ENCODE measurements at regions not wholly inside any gene's neighbourhood (a gene's known extent, or its start where the extent isn't known, plus 50 kb on each side); places are given as distances from the start of the nearest gene placed in this dataset.

GRCh38 chr12:91575630-91576029 is 393.0 kb upstream of the DCN start:
- no peak overlapping the region for H3K27ac ChIP-seq (ENCODE audit: low read length)
- H3K4me1 ChIP-seq (ENCODE audit: low read length), result peaks cover 16% of the 10 kb centered on the region
- no peak overlapping the region for H3K9ac ChIP-seq (ENCODE audit: low read length)
- no peak overlapping the region; the same call in 1 of the 2 replicates for H3K4me2 ChIP-seq (ENCODE audit: low read length)
- H3K79me2 ChIP-seq (ENCODE audit: low read length), result no peaks in the 10 kb centered on the region
- no peaks in the 10 kb centered on the region for H4K20me1 ChIP-seq (ENCODE audit: insufficient read depth, low read length)
- no peak overlapping the region for H3K4me3 ChIP-seq (ENCODE audit: low read length)
- TF ChIP-seq EZH2phosphoT487 (IDR thresholded peaks at IDR 0.05; ENCODE audit: low read depth), result no peak
- H3K9me3 ChIP-seq (ENCODE audit: insufficient read depth, low read length), result no peaks in the 10 kb centered on the region
- H3K27me3 ChIP-seq (ENCODE audit: low read depth, low read length), result no peaks in the 10 kb centered on the region
- H2AFZ ChIP-seq (ENCODE audit: low read depth, low read length), result no peak overlapping the region
- no peaks in the 10 kb centered on the region for H3K36me3 ChIP-seq (replicated peaks; ENCODE audit: low read depth, low read length)

- Histone ChIP-seq H2AFZ (ENCODE audit: low read depth, low read length) (peak overlapping the region; percentile 4; the same call in 1 of the 2 replicates), H3K79me2 (ENCODE audit: low read length) (no peaks in the 10 kb centered on the region), H3K4me3 (ENCODE audit: low read length) (peak overlapping the region; percentile 43), H3K36me3 (replicated peaks; ENCODE audit: low read depth, low read length) (no peaks in the 10 kb centered on the region), H3K27me3 (ENCODE audit: low read depth, low read length) (no peaks in the 10 kb centered on the region), H3K4me2 (ENCODE audit: low read length) (peak overlapping the region; percentile 45), H3K9me3 (ENCODE audit: insufficient read depth, low read length) (no peaks in the 10 kb centered on the region), H3K4me1 (ENCODE audit: low read length) (peaks cover 16% of the 10 kb centered on the region), H4K20me1 (ENCODE audit: insufficient read depth, low read length) (no peaks in the 10 kb centered on the region), H3K27ac (ENCODE audit: low read length) (no peak overlapping the region), H3K9ac (ENCODE audit: low read length) (peak overlapping the region; percentile 2; the same call in 1 of the 2 replicates)
- no peak for TF ChIP-seq EZH2phosphoT487 (IDR thresholded peaks at IDR 0.05; ENCODE audit: low read depth)
- TF ChIP-seq, protein P1, sequence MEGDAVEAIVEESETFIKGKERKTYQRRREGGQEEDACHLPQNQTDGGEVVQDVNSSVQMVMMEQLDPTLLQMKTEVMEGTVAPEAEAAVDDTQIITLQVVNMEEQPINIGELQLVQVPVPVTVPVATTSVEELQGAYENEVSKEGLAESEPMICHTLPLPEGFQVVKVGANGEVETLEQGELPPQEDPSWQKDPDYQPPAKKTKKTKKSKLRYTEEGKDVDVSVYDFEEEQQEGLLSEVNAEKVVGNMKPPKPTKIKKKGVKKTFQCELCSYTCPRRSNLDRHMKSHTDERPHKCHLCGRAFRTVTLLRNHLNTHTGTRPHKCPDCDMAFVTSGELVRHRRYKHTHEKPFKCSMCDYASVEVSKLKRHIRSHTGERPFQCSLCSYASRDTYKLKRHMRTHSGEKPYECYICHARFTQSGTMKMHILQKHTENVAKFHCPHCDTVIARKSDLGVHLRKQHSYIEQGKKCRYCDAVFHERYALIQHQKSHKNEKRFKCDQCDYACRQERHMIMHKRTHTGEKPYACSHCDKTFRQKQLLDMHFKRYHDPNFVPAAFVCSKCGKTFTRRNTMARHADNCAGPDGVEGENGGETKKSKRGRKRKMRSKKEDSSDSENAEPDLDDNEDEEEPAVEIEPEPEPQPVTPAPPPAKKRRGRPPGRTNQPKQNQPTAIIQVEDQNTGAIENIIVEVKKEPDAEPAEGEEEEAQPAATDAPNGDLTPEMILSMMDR (IDR thresholded peaks at IDR 0.05; ENCODE audit: low read depth, low read length), result no peak
Measured at GRCh38 chr12:91574975-91575374, 392.4 kb upstream of the DCN start.

DNA sequence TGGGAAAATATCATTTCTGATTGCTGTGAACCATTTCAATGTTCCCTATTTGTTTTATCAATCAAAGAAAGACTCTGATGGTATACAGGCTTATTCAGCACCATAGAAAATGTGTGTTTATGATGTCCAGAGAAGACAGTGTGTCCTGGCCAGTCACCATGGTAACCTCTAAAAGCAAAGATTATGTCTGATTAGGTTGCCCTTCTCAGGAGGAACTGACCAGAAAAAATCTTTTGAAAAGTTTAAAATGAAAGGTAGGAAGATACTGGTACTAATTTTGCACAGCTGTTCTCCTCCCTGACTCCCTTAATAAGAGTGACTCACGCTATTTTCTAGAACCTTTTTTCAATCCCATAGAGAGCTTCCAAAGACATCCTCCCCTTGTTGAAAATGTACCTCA is 391.8 kb upstream of the DCN start:
- H2AFZ ChIP-seq (ENCODE audit: low read depth, low read length), result peak overlapping the region; percentile 4; the same call in 1 of the 2 replicates
- H3K36me3 ChIP-seq (replicated peaks; ENCODE audit: low read depth, low read length), result no peaks in the 10 kb centered on the region
- H3K27ac ChIP-seq (ENCODE audit: low read length), result no peak overlapping the region
- H3K79me2 ChIP-seq (ENCODE audit: low read length), result no peaks in the 10 kb centered on the region
- H4K20me1 ChIP-seq (ENCODE audit: insufficient read depth, low read length), result no peaks in the 10 kb centered on the region
- H3K27me3 ChIP-seq (ENCODE audit: low read depth, low read length), result no peaks in the 10 kb centered on the region
- H3K4me2 ChIP-seq (ENCODE audit: low read length), result peak overlapping the region; percentile 45
- TF ChIP-seq, protein P1 (IDR thresholded peaks at IDR 0.05; ENCODE audit: low read depth, low read length), result no peak
- TF ChIP-seq EZH2phosphoT487 (IDR thresholded peaks at IDR 0.05; ENCODE audit: low read depth), result no peak
- H3K4me1 ChIP-seq (ENCODE audit: low read length), result peaks cover 16% of the 10 kb centered on the region
- no peak overlapping the region for H3K9ac ChIP-seq (ENCODE audit: low read length)
- H3K9me3 ChIP-seq (ENCODE audit: insufficient read depth, low read length), result no peaks in the 10 kb centered on the region
- peak overlapping the region; percentile 43 for H3K4me3 ChIP-seq (ENCODE audit: low read length)

- Histone ChIP-seq H3K4me2 (ENCODE audit: low read length) (no peak overlapping the region), H4K20me1 (ENCODE audit: insufficient read depth, low read length) (no peaks in the 10 kb centered on the region), H3K27ac (ENCODE audit: low read length) (no peak overlapping the region), H3K9me3 (ENCODE audit: insufficient read depth, low read length) (no peaks in the 10 kb centered on the region), H3K4me1 (ENCODE audit: low read length) (peaks cover 13% of the 10 kb centered on the region; the same call in 1 of the 2 replicates), H3K27me3 (ENCODE audit: low read depth, low read length) (no peaks in the 10 kb centered on the region), H3K79me2 (ENCODE audit: low read length) (no peaks in the 10 kb centered on the region), H3K4me3 (ENCODE audit: low read length) (no peak overlapping the region), H3K9ac (ENCODE audit: low read length) (no peak overlapping the region), H2AFZ (ENCODE audit: low read depth, low read length) (no peak overlapping the region), H3K36me3 (replicated peaks; ENCODE audit: low read depth, low read length) (no peaks in the 10 kb centered on the region)
- TF ChIP-seq, protein P1 (IDR thresholded peaks at IDR 0.05; ENCODE audit: low read depth, low read length), result no peak
- TF ChIP-seq EZH2phosphoT487 (IDR thresholded peaks at IDR 0.05; ENCODE audit: low read depth), result no peak
Measured at GRCh38 chr12:91572869-91573268, 390.3 kb upstream of the DCN start.

Data from OCI-LY3 (cell line).